GM21576 (cell line): ENCODE measurements at regions not wholly inside any gene's neighbourhood (a gene's known extent, or its start where the extent isn't known, plus 50 kb on each side); places are given as distances from the start of the nearest gene placed in this dataset.
A peak's percentile ranks its signal among the peaks of the same experiment; 100 is the strongest.

Experiments used
- ATAC-seq: cut with Tn5 transposase; IDR thresholded peaks from one replicate; pipeline ENCODE4 v1.9.1; 2021; ENCODE audit warnings: mild to moderate bottlenecking, moderate library complexity; ENCODE audit not compliant: unreplicated experiment

DNA sequence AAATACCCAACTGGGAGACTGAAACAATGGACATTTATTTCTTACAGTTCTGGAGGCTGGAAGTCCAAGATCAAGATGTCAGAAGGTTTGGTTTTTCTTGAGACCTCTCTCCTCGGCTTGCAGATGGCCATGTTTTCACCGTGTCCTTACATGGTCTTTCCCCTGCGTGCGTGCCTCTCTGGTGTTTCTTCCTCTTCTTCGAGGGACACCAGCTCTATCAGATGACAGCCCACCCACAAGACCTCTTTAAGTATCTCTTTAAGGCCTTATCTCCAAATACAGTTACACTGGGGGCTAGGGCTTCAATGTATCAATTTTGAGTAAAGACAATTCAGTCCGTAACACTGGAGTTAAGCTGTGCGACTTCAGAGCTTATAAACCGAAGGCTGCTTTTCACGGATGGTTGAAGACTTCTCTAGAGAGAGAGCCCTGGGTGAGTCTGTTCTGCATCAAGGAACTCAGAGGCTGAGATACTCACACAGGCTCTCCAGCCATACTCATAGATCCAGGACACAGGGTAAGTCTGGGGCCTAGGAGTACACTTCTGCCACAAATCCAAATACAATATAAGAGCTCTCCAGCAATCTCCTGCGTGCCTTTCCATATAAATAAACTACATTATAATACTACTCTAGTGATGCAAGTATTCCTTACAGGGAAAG lies 339.9 kb upstream of the PKDCC start:
- ATAC-seq = no peak

DNA sequence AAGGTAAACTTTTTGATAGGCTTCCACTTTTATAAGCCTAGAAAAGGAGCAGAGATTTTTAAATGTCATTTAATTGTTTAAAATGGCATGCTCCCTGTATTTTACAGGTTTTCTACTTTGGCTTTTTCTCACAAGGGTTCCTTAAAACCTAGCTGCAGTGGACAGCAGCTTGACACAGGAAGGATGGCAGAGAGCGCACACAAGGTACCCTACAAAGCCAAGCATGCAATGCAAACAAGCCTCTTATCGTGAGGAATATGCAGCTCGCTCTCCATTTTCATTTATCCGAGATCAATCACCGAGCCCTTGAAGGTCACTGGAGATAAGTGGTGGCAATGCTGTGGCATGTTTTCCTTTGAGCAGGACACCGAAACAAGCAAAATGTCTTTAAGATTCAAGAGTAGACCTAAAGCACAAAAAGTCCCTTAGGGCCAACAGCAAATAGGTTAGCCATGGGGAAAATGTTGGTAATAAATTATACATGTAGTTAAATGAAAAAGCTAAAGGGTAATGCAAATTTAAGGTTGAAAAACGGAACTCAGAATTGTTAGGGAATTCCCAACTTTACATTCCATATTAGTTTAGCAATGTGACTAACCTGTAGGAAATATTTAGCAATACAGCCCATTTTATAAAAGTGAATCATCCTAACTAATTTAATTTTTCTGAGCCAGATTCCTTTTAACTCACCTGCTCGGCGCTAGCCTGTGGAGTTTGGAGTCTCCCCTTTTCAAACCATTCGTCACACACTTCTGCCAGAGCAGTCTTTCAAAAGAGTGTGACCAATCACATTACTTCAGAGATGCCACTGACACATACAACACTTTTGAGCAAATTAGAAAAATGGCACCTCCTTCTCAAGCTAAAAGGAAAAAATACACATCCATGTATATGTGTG lies 337.9 kb upstream of the PKDCC start:
- ATAC-seq = no peak

DNA sequence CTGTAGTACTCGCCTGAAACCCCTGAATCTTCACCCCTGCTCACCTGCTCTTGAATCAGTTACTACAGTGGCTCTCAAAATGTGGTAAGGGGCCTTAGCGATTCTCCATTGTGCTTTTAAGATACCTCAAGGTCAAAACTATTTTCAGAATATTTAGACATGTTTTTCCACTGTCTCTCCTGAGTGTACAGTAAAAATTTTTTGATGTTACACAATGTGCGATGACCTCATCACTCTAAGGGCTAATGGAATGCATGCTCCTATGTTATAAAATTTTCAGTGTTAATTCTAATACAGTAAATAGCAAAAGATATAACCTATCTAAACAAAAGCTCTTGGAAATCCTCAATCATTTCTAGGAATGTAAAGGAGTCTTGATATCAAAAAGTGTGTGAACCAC lies 336.9 kb upstream of the PKDCC start:
- no peak for ATAC-seq

DNA sequence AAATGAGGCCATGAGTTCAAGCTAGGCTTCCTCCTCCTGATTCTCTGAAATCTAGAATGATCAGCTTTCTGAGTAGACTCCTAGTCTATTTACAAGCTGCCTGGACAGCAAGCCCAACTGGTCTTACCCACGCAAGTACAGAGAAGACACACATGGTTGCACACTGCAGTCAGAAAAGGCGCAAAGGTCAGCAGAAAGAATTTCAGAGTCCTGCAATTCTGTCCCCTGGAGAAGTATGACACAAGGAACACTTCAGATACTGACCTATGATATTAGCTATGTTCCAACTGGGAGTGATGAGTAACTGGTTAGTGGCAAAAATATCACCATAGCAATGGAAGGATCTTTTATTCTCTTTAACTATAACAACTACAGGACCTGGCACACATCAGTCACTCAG lies 336.1 kb upstream of the PKDCC start:
- ATAC-seq = no peak

DNA sequence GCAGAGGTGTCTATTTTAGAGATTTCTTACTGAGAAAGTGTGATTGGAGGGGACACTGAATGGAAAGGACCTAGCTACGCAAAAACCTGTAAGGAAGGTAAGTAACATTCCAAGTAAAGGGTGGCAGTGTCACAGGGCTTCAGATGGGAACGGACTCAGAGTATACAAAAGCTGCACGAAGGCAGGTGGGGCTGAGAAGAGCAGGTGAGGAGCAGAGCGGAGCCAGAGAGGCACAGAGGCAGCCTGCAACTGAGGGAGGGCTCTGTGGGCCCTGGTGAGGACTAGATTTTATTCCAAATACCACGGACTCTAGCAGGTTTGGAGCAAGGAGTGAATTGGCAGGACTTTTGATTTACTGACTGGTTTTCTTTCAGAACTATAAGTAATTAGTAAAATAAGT lies 331.3 kb upstream of the PKDCC start:
- no peak for ATAC-seq

DNA sequence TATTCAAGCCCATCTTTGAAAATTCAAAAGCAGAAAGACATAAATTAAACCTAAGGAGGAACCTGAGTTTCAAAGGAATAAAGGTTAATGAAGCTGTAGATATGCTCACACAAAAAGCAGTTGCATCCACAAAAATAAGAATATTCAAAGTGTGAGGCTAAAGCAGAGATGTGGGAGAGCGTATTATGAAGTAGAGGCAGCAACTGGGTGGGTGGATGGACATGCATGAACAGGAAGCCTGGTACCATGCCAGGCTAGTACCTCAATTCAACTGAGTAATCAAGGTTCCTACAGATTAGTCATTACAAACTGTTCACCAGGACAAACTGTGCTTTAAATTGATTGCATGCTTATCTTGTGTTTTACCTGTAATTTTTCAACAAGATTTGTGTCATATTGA lies 330.0 kb upstream of the PKDCC start:
- ATAC-seq = peak; percentile 30

DNA sequence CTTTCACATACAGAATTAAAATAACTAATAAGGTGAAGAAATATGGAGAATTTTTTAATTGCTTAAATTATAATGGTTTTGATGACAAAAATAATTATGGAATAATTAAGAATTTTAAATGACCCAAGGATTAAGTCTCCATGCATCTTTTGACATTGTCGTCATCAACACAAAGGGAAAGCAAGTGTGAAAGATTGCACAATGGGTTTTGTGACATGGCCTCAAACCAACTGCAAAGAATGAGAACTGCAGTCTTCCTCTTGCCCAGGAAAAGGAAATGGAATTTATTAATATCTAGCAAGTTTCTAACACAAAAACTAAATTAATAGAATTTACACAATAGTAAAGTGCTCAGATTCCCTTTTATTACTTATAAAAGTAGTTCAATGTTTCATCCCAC lies 329.1 kb upstream of the PKDCC start:
- ATAC-seq = no peak

DNA sequence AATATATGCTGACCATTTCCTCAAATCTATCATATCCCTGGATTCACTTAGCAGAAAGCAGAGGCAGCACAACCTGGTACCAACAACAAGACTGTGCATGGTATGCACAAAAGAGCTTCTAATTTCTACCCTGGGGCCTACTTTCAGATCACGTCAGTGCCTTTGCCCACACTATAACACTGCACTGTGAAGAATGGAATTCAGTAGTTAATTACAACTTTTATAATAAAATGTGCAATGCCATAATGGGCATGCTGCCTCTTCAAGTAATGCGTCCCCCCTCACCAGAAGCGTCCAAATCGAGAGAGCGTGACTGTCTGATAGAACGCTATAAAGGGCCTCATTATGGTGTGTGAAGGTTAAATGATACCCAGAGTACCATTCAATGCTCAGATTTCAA lies 328.1 kb upstream of the PKDCC start:
- no peak for ATAC-seq

DNA sequence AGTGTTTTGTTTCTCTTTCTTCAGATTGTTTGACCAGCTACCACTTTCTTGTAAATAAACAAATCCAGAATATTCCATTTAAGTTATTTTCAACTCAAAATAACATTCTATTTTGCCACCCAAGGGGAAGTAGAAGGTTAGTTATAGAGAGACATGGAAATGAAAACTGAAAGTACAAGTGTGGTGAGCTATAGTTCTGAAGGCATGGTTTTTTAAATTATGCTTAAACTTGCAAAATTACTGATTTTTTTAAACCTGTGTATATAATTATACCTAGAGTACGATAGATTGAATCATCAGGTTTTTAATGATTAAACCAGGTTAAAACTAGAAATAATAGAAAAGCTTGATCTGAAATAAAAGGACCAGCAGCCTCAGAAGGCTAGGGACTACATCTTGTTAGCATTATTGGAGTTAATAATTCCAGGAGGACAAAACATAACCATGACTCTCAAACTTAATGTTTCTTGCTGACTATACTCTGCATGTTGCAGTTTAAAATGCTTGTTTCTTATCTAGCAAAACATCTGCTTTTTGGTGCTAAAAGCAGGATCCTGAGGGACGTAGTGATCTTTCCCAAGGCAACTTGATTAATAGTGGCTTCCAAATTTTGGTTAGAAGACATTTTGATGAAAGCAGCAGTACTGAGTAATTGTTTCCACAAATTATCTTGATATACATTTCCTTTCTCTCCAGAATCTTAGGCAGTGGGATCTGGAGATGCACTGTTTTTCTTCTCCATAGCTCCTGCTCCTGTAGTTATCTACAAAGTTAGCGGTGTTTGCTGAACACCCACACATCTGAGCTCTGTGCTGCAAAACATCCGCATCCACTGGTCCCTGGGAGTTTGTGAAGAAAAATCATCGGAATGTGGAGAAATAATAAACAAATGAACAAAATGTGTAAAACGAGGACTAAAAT lies 327.2 kb upstream of the PKDCC start:
- ATAC-seq = peak; percentile 40

DNA sequence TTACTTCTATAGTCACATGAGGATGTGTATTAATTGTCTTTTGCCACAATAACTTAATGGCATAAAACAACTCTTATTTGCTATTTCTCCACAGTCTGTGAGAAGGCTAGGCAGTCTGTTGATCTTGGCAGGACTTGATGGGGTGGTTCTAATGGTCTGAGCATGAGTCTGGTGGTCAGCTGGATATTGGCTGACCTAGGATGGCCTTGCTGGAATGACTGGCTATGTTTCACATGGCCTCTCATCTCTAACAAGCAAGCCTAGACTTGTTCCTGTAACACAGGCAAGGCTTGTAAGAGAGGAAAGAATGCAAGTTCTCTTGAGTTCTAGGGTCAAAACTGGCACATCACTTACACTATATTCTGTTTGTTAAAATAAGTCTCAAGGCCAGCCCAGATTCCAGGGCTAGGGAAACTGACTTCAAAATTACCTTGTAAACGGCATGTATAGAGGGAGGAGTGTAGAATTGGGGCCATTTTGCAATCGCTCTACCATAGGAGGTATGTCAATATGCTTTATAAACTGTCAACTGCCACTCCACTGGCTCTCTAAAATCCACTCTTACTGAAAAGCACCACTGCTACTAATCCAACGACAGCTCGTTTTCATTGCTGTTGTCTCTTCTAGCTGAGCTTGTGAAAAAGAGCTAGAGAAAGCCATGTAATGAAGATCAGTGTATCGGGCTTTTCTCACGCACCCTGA lies 325.0 kb upstream of the PKDCC start:
- no peak for ATAC-seq

DNA sequence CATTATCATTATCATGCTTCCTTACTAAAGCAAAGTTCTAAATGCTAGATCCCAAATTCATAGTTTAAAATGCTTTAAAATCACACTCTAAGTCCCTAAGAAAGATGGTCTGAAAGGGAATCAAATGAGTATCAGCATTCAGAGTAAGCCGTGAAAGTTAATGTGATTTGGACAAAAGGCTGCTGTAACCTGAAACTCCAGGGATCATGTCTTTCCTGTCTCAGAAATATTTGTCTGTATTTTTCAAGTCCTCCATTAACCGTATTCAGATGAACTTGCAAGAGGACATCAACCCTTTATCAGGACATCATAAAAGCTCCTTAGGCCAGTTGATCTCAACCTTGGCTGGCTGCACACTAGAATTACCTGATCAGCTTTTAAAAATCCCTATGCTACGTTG lies 324.3 kb upstream of the PKDCC start:
- ATAC-seq = no peak

DNA sequence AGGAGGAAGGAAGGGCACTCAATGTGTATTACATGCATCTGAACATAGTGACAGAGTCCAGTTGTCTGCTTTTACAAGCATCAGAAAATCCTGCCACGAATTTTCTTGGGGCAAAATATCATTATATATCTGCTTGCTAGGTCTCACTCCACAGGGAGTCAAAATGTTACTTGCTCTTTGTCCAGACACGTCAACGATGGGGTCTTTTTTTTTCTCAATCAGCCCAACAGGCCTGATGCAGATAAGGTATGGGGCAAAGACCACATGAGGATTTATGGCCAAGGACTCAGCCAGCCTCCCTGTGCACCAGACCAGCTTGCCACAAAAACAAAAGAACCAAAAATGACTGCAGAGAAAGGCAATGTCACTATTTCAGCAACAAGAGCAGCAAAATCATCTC lies 323.4 kb upstream of the PKDCC start:
- no peak for ATAC-seq

DNA sequence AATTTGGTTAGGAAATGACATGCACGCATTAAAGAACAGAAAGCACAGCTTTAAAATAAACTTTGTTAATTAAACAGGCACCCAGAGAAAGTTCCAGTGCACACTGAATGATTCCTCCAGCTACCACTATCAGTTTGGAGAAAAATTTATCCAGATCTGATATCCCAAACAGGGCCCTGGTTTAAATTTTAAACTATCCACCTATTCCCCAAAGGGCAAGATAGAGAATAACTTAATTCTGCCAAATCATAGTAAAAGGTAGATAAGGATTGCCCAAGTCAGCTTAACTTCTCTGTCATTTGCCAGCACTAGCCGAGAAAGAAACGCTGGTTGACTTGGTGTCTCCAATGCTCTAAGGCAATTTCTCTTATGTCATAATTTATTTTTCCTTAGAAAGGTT lies 321.9 kb upstream of the PKDCC start:
- no peak for ATAC-seq

DNA sequence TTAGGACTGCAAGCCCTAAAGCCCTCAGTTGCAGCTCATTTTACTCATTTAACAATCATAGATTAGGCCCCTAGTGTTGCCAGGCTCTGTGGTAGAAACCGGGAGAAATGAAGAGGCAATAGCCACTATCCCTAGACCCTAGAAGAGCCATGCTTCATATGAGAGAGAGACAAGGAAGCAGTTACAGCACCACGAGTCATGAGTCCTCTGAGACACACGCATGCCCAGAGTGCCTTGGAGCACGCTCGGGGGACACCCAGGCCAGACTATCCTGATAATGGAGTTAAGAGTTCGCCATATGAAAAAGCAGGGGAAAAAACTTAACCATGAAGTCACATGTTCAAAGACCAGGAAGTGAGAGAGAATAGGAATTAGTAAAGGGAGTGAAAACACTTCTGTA lies 321.5 kb upstream of the PKDCC start:
- no peak for ATAC-seq

DNA sequence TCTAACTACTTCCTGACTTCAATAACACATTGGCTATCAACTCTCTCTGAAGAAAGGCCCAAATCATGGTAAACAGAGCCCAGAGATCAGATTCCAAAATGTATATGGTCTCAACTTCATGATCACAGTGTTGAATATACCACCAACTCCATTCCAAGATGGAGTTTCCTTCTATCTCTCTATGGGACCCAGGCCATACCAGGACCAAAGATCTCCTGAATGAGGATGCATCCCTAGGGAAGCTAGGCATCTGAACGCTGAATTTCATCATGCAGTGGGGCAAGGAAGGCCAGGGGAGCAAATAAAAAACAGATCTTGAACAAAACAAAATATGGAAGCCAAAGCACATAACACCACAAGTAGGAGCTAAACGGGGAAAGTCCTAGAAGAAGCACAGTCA lies 320.7 kb upstream of the PKDCC start:
- no peak for ATAC-seq

DNA sequence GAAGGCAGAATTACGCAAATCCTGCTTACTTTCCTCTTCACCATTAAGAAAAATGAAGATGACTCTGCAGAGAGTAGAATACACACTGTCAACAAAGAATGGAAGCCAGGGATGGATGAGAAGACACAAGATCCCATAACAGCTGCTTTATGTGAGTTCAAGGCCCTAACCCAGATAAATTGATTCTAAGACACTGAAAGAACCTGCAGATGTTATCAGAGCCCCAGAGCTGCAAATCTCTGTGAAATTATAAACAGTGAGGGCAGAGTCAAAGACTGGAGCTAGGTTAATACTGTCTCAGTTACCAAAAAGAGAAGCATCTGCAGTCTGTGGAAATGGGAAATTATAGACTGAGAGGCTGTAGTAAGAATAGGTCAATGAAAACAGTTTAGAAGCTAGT lies 320.1 kb upstream of the PKDCC start:
- no peak for ATAC-seq

DNA sequence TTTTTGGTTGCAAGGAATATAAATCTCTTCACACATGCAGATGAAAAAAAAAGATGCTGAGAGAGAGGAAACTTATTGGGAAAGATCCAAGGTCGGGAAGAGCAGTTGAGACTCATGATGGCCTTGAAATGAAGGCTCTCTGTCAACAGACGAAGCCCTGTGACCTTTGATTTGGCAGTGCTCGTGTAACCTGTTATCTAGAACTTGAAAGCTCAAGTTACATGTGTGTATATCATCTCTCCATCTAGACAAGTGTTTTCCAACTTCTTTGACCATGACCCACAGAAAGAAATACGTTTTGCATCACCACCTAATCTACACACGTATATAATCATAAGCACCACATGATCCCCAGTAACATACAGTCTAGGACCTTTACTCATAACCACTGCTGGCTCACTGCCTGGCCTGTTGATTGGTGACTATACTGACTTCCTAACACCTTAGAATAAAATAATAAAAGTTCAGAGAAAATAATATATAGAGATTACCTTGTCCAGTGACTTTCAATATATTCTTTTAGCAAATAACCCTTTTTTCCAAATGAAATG lies 319.0 kb upstream of the PKDCC start:
- no peak for ATAC-seq

DNA sequence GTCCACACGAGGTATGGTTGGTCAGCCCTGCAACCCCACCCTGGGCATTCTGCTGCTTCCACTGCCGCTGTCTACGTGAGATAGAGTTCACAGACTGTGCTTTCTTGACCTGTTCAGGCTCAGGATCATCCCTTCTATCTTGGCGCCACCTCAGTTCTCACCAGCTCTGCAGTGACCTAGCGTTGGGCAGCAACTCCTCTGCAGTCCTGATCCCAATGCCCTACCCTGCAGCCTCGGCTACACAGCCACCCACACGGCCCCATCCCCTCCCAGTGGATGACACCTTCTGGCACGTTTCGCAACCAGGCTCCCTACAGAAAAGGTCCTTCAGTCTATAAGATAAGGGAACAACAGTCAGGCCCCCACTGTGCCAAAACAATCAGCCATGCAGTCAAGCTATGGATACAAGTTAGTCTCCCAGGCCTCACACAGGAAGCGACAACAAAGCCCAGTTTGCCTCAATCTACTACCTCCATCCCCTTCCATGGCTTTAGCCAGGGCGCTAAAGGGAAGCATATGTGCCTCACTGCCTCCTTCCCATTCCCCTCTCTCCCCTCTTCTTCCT lies 317.9 kb upstream of the PKDCC start:
- no peak for ATAC-seq

DNA sequence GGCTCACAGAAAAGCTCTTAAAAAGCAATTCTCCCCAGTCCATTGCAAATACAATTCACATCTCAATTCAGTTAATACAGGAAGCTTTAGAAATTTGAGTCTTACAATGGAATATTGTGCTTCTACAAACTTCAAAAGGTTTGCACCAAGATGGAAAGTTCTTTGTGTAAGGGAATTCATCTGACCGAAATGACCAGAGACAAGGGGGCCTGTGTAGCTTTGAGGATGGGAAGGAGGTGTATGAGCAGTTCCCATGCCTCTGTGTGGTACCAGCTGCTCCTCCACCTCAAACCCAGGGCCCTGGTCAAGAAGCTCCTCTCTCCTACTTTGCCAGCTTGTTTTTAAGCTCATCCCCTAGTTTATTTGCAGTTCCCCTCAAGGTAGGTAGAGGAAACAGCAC lies 312.8 kb upstream of the PKDCC start:
- no peak for ATAC-seq

DNA sequence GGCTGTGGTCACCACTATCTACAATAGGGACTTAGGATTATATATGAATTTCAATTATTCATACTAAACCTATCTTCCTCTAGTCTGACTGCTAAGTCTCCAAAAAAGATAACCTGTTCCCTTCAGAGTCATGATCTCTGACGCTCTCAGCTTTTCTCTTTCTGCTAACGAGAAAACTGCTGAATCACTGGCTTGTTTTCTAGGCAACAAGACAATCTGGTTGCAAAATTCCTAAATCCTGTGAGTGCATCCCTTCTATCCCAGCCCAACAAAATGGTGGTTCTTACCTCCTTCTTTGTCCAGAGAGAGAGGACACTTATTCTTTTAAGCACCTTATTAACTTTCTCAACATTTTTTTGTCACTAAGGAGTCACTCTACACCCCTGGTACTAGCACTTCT lies 312.3 kb upstream of the PKDCC start:
- no peak for ATAC-seq
